GM21619 (cell line): ENCODE measurements at regions not wholly inside any gene's neighbourhood (a gene's known extent, or its start where the extent isn't known, plus 50 kb on each side); places are given as distances from the start of the nearest gene placed in this dataset.
"Not testable (repeated sequence)": the region's sequence is repeated elsewhere in the genome, so short reads cannot be mapped to it uniquely, and the experiment has no call there.

Experiments
- ATAC-seq: cut with Tn5 transposase; IDR thresholded peaks from one replicate; pipeline ENCODE4 v1.9.1; 2021; ENCODE audit not compliant: unreplicated experiment

DNA sequence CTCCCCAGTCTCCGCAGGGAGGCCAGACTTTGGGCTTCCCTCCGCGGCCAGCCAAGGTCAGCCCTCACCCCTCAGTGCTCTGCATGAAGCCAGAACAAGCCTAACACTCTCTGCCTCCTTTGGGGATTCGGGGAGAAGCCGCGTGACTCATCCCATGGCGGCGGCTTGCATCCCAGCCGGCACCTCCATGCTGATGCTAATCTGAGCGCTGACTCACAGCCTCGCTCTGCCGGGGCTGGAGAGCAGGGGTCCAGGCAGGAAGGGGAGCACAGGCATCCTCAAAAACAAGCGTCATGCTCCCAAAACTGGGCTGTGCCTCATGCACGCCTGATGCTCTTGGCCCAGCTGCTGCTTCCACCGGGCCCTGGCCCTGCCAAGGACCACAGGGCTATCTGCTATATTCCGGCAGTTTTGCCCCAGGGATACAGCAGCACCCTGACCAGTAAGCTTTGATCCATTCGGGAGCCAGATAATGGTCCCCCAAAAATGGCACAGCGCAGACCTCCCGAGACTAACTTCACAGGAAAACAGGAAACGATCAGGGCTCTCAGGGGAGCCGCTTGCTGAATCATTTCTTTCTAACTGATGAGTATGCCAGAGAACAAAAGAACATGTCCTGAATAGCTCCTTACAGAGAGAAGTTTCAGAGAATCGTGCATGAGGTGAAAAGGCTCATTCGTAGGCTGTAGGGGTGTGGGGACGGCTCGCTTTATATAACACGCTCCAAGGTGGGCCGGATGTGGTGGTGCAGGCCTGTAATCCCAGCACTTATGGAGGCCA lies 254.4 kb upstream of the USP9Y start:
- not testable (repeated sequence) for ATAC-seq

DNA sequence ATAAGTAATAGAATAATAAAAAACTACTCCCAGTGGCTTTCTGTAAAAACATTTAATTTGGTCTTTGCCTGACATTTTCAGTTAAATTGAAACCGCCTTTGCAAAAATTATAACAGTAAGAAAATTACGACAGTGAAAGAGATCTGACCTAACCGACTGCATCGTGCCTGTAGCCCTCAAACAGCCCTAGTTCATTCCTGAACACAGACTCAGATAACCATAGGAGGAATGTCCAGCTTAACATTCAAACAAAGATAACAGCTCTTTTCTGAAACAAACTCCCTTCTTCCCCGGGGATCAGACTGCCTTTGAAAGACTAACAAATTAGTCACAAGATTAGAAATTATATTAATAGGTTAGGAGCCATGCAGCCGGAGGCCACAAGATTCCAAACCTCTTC lies 252.5 kb upstream of the USP9Y start:
- not testable (repeated sequence) for ATAC-seq

- ATAC-seq: not testable (repeated sequence)
These were observed 247.7 kb upstream of the USP9Y start for GRCh38 chrY:12453318-12453717.

DNA sequence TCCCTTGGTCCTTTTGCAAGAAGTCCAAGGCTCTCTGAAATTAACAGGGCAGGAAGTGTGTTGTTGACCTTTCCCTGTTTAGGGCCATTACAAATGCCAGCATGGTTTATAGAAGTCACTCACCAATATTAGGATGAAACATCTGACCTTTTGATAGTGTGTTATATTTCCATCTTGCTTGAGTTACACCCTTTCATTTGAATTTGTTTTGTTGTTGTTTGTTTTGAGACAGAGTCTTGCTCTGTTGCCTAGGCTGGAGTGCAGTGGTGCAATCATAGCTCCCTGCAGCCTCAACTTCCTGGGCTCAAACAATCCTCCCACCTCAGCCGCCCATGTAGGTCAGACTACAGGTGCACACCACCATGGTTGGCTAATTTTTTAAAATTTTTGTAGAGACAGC lies 241.1 kb upstream of the USP9Y start:
- ATAC-seq: no peak

DNA sequence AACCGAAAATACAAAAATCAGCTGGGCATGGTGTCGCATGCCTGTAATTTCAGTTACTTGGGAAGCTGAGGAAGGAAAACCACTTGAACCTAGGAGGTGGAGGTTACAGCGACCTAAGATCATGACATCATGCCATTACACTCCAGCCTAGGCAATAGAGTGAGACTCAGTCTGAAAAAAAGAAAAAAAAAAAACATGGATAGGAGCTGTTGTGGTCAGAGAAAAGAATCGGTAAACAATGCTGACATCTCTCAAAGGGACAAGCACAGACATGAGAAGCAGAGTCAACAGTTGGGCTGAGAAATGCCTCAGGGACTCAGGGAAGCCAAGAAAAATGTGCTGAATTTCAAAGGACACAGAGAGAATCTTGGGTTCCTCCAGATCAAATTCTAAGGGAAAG lies 236.9 kb upstream of the USP9Y start:
- no peak for ATAC-seq

GRCh38 chrY:12465706-12466105 lies 235.3 kb upstream of the USP9Y start:
- ATAC-seq: no peak

DNA sequence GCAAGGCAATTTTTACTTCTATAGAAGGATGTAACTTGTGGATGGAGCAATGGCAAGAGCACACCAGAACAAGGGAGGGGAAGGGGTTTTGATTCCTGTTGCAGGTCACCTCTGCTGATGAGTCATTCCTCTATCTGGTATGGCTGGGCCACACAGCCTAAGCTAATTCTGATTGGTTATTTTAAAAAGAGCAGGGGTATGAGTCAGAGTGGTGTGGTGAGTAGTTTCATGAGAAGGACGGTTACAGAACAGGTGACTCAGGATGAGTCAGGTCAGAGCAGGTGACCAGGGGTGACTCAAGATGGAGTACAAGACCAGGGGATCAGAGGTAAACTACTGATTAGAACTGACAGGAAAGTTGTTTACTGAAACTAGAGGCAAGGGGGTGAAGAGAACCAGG lies 231.9 kb upstream of the USP9Y start:
- no peak for ATAC-seq

DNA sequence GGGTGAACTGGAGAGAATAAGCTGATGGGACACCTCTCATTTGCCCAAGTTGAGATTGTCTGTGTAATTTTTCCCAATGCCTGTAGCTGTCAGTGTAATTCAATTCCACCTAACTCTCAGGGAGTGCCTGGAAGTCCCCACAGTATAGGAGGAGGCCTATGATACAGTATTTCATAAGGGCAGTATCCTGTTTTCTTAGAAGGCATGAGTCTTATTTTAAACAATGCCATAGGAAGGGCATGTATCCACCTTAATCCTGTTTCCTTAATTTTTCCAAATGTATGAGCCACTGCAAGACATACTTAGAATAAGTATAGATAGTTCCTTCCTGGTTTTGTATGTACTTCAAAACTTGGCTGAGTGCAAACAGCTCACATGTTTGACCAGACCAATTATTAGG lies 226.6 kb upstream of the USP9Y start:
- ATAC-seq: no peak

- no peak for ATAC-seq
These were observed 221.6 kb upstream of the USP9Y start for GRCh38 chrY:12479382-12479781.

GRCh38 chrY:12483394-12483793 lies 217.6 kb upstream of the USP9Y start:
- no peak for ATAC-seq

DNA sequence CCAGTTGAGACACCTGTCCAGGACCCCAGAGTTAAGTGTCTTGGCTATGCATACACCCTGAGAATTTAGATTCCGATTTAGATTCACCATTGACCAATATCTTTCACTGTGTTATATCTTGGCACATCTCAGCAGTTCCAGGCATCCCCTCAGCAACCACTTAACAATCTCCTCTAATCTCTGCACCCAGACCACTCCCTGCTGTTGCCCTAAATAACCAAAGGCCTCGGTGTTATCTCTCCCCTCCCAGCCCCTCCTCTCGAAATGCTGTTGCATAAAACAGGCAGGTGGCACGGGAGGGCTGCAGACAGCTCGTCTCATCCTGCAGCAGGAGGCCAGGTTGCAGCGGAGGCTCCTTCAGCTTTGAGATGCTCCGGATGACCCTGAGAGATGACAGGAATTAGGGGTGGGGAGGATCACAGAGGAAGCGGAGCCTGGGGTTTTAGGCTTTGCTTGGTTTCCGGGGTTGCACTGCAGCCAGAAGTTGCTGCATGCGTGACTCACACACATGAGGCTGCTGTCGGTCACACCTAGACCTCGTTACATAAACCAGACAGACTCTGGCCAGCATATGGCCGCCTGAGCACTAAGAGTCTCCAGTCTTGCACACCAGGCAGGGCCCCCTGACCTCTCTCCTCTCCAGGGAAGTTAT lies 210.3 kb upstream of the USP9Y start:
- ATAC-seq: no peak

DNA sequence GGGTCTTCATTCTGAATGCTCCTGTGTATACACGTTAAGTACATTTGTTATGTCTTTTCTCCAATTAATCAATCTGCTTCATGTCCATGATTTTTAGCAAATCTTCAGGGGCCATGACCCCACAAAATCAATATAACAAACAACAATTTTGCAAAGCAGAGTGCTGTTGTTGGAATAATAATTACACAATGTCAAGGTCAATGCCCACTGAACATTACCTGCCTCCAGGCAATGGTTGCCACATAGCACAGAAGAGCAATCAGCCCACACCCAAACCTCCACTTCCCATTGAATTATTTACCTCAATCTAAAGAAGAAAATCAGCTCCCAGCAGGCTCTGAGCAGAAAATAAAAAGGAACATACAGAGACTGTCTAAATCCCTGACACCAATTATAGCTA lies 208.8 kb upstream of the USP9Y start:
- no peak for ATAC-seq

- no peak for ATAC-seq
These were observed 205.0 kb upstream of the USP9Y start for GRCh38 chrY:12496007-12496406.

DNA sequence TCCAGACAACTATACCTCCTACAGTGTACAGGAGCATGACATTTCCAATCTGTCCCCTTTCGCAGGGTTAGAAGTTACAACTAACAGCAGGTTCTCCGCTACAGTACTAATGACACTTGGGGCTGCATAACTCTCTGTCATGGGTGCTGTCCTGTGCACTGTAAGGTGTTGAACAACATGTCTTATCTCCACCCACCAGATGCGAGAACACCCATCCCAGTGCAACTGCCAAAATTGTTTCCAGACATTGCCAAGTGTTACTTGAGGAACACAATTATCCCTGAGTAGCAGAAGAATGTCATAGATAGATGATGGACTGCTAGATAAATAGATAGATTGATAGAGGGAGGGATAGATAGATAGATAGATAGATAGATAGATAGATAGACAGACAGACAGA lies 200.9 kb upstream of the USP9Y start:
- ATAC-seq: no peak

DNA sequence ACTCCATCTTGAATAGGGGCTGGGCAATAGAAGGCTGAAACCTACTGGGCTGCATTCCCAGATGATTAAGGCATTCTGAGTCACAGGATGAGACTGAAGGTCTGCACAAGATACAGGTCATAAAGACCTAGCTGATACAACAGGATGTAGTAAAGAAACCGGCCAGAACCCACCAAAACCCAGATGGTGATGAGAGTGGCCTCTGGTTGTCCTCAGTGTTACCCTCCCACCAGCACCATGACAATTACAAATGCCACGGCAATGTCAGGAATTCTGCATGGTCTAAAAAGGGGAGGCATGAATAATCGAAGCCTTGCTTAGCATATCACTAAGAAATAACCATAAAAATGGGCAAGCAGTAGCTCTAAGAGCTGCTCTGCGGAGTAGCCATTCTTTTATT lies 197.0 kb upstream of the USP9Y start:
- not testable (repeated sequence) for ATAC-seq

GRCh38 chrY:12517338-12517737 lies 183.7 kb upstream of the USP9Y start:
- no peak for ATAC-seq

GRCh38 chrY:12525206-12525605 lies 175.8 kb upstream of the USP9Y start:
- no peak for ATAC-seq

- ATAC-seq: no peak
These were observed 174.5 kb upstream of the USP9Y start for GRCh38 chrY:12526362-12527063.

DNA sequence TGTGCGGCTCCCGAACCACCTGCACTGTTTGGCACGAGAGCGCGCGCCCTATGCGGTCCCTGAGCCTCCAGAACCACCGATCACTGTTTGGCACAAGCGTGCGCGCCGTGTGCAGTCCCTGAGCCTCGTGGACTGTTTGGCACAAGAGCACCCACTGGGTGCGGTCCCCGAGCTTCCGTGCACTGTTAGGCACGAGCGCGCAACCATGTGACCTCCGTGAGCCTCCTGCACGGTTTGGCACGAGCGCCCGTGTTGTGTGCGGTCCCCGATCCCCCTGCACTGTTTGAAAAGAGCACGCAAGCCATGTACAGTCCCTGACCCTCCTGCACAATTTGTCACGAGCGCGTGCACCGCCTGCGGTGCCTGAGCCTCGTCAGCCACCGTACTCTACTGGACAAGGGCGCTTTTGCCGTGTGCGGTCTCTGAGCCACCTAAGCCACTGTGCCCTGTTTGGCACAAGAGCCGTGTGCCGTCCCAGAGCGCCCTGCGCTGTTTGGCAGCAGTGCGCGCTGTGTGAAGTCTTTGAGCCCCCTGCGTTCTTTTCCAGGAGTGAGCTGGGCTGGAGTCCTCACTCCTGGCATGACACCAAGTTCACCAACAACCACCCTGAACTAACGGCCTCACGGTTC lies 163.7 kb upstream of the USP9Y start:
- no peak for ATAC-seq

- ATAC-seq: no peak
These were observed 154.1 kb upstream of the USP9Y start for GRCh38 chrY:12546746-12547420.
